ENCODE measurements at regions not wholly inside any gene's neighbourhood (a gene's known extent, or its start where the extent isn't known, plus 50 kb on each side); places are given as distances from the start of the nearest gene placed in this dataset.

DNA sequence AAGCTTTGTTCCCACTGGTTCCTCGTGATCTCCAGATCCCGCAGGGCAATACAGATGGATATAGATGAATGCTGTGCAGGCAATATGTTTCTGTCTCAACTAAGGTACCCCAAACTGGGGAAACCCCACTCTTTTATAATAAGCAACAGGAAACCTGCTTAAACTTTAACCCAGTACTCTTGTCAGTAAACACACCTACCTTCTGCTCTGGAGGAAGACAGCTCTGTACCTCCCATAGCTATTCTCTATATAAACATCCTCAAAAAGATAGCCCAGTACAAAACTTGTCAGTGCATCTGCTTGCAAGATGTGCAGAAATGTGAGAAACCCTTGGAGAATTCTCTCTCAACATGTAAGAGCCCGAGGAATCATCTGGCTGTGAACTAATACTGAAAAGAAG lies 583.6 kb downstream of the OLFM4 start:
- intact Hi-C loops (cut with DNase I), result no loop called here
- DNase-seq, result no peak

DNA sequence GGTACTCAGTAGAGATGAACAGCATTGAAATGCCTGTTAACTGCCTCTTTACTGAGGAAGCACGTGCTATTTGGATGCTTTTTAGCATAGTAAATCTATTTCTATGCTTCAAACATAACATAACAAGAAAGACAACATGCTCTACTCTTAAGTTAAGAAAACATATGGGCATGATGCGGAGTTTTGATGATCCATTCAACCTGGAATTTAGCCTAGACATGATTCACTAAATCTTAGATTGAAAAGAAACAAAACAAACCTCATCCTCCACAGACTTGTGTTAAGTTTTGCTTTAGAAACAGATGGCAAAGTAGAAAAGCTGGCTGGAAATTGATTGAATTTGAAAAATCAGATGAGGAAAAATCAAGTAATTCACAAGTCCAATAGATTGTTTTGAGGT lies 593.8 kb downstream of the OLFM4 start:
- intact Hi-C loops (cut with DNase I), result no loop called here
- no peak for DNase-seq

DNA sequence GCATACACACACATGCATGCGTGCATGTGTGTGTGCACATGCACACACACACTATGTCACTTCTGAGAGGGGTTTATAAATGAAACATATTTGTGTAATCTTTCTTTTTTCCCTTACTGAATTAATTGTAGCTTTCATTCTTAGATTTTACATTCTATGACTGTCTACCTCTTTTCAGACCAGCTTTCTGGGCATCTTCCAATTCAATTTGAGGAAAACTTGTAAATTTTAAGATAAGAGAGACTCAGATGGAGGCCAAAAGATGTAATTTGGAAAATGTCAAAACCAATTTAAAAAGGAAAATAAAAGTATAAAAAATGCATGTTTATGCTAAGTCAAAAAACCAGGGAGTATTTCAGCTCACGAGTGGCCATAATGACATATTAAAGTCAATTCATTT lies 594.5 kb downstream of the OLFM4 start:
- intact Hi-C loops (cut with DNase I), result no loop called here
- no peak for DNase-seq

DNA sequence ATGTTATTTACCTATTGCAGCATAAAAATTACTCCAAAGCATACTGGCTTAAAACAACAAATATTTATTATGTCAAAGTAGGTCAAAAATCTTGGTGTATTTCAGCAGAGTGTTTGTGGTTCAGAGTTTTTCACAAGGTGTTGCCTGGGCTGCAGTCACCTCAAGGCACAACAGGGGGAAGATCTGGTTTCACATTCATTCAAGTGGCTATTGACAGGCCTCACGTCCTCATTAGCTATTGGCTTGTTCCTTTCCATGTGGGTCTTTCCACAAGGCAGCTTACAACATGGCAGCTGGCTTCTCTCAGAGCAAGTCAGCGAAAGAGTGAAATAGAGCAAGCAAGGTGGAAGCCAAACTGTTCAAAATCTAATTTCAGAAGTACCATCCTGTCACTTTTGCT lies 602.9 kb downstream of the OLFM4 start:
- DNase-seq, result no peak
- intact Hi-C loops (cut with DNase I), result no loop called here

DNA sequence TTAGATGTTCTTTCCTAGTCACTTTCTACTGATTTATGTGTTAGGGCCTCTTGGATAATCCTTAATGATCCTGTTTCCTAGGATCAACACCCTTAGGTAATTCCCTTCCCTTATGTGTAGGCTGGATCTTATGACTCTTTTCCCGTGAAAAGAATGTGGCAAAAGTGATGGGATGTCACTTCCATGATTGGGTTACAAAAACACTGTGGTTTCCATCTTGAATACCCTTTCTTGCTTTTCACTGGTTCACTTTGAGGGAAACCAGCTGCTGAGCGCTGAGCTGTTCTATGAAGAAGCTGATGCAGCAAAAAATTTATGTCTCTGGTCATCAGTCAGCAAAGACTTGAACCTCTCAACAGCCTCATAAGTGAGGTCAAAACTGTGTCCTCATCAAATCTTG lies 609.4 kb downstream of the OLFM4 start:
- intact Hi-C loops (cut with DNase I), result no loop called here
- DNase-seq, result no peak

DNA sequence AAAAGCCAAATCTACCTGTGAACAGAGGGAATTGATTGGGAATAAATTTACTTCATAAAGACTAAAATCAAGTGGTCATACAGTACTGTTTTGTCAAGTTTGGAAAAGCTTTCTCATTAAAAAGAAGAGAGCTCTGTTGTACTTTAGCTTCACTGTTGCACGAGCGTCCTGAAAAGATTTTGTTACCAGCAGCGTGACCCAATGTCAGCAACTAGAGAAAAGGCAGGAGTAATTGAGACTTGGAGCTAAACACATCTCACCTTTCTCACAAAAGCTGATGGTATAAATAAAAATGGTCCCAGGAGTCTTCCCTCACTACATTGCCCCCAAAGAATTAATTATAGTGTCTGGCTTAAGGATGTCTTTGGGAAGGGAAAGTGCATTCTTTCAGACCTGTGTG lies 613.7 kb downstream of the OLFM4 start:
- intact Hi-C loops (cut with DNase I), result no loop called here
- DNase-seq, result no peak

DNA sequence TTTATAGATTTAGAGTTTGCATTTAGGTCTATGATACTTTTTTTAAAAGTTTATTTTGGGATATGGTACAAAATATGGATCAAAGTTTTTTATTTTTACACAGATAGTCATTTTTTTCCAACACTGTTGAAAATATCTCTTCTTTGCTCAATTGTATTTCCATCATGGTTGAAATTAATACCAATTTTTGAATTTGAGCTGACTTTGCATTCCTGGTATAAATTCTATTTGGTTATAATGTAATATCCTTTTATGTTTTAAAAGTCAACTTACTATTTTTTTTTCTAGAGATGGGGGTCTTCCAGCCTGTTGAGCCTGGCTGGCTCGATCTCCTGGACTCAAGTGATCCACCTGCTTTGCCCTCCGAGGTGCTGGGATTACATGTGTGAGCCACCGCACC lies 620.1 kb downstream of the OLFM4 start:
- no peak for DNase-seq
- intact Hi-C loops (cut with DNase I), result no loop called here

DNA sequence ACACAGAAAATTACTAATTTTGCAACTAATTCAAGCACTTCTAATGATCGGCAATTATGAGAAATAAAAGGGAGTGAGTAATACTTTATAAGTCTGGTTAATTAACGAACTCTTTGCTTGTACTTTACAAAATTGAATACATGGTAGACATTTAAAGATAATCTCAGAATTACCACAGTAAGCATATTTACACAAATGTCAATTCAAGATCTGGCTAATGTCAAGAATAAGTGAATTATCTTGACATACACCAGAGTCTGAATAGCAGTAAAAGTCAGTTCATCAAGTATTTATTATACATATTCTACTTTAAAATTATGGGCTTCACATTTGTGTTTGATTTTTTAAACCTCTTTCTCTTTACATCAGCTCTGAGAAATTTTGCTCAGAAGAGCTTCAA lies 643.4 kb downstream of the OLFM4 start:
- no peak for DNase-seq
- intact Hi-C loops (cut with DNase I), result no loop called here

DNA sequence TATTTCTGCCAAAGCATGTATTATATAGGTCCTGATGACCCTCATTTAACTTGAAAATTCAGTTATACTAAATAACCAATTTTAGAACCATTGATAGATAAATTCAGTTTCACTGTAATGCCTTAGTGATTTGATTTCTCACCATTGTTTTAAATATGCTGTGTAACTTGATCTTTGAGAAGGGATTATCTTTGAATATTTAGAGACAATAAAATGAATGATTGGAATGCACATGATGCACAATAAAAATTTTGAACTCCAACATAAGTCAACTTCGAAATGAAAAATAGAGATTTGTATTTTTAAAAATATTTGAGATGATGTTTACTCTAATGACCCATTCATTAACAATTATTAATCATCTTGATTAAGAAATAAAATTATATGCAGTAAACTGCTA lies 654.5 kb downstream of the OLFM4 start:
- no peak for DNase-seq
- intact Hi-C loops (cut with DNase I), result no loop called here

DNA sequence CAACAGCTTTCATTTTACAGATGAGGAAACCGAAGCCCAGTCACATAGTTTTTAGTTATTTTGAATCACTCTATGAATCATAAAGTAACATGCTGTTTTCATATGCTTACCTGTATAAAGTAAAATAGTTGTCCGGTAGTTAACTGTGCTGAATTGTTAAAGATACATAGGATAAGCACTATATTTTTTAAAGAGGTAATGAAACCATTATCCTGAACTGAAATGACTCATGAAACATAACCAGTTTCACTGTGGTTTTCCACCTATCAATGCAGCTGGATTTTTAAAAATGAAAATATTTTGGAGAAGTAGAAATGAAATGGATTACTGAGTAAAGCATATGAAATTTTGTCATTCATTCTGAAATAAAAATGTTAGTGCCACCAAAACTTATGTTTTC lies 655.0 kb downstream of the OLFM4 start:
- intact Hi-C loops (cut with DNase I), result no loop called here

DNA sequence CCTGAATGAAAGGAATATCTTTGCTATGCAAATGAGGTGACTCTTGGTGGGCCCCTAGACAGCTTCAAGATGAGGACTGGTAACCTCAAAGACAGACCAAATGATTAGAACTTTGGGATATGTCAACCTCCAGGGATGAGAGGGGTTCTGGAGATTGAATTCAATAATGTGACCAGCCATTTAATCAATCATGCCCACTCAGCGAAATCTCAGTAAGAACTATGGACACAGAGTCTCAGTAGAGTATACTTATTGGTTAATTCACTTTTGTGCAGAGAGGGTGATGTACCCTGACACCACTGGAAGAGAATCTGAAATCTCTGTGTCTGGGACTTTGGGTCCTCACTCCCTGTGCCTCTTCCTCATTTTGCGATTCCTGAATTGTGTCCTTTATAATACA lies 662.8 kb downstream of the OLFM4 start:
- no peak for DNase-seq
- intact Hi-C loops (cut with DNase I), result no loop called here

More for the DNA sequence above, 655.0 kb downstream of the OLFM4 start:
- no peak for DNase-seq

DNA sequence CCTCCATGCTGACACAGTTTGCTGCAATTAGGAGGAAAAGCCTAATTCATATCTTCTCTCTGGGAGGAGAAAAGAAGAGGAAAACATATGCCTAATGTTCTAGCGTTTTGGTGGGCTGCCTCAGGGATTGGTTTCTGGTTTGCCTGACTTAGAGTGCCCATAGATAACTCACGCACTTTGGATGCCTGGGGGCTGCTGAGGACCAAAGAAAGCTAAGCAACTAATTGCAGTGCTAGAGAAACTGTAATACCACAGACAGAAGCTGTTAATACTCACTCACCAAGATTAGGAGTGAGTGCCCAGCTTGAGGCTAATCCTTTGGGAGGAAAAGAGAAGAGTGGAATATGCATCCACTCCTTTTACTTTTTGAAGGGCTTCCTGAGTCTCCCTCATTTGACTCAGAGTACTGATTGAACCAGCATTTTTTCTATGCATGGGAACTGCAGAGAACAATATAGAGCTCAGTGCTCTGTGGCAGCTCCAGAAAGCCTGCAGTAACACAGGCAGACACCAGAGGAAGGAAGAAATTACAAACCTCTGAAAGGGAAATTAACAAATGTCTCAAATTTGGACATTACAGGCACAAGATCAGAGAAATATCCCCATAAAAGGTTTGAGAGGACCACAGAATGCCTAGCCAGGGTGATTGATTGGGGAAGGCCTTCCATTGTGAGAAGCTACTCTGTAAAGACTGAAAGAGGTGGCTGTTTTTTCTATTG lies 666.4 kb downstream of the OLFM4 start:
- no peak for DNase-seq
- intact Hi-C loops (cut with DNase I), result no loop called here

DNA sequence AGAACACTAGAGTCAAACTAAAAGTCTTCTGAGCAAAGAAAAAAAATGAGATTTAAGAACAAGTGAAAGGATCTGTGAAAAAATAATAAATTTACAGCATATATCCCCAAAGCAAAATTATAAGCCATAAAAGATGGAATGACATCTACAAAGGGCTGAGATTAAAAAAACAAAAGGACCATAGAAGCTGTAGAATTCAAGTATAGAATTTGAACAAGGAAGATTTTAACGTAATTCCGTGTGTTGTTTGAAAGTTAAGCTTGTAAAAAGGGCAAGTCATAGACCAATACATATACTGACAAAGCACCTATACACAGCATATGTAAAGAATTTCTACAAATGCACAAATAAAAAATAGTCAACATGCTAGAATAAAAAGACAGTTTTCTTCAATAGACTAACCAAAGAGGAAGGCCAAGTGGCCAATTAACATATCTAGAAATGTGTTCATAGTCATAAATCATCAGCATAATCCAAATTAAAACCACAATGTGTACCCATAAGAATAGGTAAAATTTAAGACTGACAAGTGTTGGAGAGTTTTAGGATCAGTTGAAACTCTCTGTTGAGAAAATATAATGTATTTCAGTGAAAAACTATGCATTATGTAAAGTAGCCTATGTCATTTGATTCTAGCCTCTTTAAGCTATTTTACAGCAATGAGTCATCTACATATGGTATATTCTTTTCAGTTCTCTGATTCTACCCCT lies 674.9 kb downstream of the OLFM4 start:
- no peak for DNase-seq

DNA sequence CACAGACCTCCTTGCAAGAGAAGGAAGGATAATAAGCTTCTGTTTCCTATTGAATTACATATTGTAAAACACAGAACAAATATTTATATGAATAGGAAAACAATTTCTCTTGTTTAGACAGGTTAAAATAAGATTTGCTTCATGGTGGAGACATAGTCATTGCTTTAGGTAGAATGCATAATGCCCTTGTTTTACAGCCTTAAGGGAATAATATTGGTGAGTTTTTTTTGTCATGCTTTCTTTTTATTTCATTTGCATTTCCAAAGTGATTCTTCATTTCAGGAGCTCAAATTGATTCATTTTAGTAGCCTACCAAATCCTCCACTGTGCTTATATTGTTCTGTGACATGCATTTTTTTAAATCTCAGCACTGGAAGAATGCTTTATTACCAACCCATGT lies 690.7 kb downstream of the OLFM4 start:
- intact Hi-C loops (cut with DNase I), result no loop called here

More for the DNA sequence above, 674.9 kb downstream of the OLFM4 start:
- intact Hi-C loops (cut with DNase I), result no loop called here

DNA sequence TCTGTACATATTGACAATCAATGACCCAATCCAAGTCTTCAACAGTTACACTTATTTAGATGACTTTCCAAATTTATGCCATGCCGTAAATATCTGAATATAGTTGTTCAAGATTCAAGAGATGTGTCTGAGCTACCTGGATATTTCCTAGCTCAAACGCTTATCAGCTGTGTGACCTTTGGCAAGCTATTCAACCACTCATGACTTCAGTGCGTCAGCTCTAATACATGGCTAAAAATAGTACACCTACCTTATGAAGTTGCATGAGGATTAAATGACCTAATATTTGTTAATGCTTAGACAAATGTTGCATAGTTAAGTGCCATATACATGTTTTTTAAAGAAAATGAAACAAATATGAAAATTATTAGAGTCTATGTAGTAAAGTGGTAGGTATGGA lies 704.1 kb downstream of the OLFM4 start:
- intact Hi-C loops (cut with DNase I), result no loop called here
- DNase-seq, result no peak

More for the DNA sequence above, 690.7 kb downstream of the OLFM4 start:
- no peak for DNase-seq

DNA sequence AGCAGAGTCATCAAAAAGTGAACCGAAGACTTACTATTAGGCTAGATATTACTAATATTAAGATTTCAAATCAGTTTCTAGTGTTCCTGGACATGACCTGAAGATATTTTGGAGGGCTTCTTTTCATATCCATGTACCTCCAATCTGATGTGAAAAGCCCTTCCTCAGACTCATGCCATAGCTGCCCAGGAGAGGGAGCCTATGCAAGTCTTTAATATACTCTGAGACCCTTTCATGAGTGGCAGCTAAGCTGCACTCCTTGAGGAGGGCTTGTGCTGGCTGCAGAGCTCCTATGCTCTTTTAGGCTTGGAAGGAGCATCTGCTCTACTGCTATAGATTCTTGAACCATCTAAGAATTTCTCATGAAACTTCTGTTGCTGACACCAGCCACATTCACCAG lies 715.3 kb downstream of the OLFM4 start:
- intact Hi-C loops (cut with DNase I), result no loop called here
- no peak for DNase-seq

DNA sequence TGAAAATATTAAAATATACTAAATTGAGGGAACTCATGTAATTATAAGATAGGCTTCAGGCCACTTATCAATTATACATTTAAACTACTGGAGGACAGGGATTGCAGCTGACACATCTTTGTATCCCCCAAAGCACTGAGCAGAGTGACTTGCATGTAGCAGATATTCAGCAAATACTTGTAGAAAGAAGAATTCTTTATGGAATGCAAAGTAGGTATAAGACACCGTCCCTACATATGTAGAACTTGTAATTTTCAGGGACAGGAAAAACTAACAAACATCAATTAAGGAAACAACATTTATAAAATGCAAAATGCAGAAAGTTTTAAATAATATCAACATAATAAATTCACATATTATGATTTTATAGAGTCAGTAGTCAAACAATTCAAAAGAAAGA lies 719.2 kb downstream of the OLFM4 start:
- no peak for DNase-seq
- intact Hi-C loops (cut with DNase I), result no loop called here

DNA sequence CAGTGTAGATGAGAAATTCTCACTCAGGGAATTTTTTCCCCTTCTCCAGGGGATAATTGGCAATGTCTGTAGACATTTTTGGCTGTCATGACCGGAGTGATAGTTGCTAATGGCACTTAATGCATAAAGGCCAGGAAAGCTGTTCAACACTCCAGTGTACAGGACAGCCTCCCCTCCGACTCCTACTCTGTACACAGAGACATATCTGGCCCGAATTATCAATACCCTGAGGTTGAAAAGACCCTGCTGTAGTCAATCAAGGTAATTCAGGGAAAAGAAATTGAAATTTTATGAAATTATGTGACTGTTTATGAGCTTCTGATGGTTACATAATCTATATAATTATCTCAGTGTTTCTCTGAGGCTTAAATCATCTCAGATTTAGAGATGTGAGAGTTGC lies 720.7 kb downstream of the OLFM4 start:
- no peak for DNase-seq
- intact Hi-C loops (cut with DNase I), result no loop called here

DNA sequence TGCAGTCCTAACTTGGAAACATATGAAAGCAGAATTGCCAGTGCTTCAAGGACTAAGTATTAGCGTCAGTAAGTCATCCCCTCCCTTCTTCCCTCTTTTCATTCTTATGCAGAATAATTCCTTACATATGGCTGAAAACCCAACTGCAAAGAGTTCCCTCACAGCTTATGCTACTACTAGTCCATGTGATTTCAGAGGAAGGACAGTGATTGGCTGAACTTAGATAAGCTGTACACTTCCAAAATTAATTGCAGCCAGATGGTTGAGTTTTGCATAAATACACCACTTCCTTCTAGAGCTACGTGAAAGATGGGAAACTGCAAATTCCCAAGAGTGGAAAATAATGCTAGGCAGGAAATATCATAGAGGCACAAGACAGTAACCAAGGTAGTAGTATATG lies 730.4 kb downstream of the OLFM4 start:
- intact Hi-C loops (cut with DNase I), result no loop called here

DNA sequence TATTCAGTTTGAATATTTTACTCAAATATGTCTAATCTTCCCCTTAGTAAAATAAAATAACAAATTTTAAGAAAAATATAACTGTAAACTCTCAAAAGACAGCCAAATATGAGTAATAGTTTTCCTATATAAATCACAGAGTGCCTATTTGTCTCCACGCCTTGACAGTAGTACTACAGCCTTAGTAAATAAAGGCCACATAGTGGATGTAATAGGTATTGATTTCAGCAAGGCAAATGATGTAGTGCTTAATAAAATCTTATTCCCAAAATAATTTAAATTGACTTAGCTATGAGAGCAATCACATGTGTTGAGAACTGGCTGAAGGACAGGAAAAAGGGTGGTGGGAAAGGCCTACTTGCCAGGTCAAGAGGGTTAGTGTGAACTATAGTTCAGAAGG lies 747.2 kb downstream of the OLFM4 start:
- intact Hi-C loops (cut with DNase I), result loop anchor here (10.0 kb wide), 1 partner anchor 521 kb away; no protein-coding TSS in a partner anchor
- no peak for DNase-seq

More for the DNA sequence above, 730.4 kb downstream of the OLFM4 start:
- no peak for DNase-seq

DNA sequence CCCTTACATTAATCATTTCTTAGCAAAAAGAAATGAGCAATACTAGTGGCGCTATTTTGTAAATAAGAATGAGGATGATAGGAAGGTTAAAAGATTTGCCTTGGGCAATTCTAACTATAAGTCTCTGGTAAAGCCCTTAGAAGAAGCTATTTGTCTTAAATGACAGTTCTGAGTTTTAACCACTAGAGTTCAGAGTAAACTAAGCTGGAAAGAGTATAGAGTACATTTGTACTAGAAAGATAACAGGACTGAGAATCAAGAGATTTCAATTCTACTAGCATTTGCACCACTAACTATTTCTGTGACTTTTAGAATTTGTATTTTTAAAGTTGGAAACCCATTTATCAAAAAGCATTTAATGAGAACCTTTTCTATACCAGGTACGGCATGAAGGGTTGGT lies 750.3 kb downstream of the OLFM4 start:
- DNase-seq, result no peak
- intact Hi-C loops (cut with DNase I), result loop anchor here (10.0 kb wide), 1 partner anchor 524 kb away; no protein-coding TSS in a partner anchor

DNA sequence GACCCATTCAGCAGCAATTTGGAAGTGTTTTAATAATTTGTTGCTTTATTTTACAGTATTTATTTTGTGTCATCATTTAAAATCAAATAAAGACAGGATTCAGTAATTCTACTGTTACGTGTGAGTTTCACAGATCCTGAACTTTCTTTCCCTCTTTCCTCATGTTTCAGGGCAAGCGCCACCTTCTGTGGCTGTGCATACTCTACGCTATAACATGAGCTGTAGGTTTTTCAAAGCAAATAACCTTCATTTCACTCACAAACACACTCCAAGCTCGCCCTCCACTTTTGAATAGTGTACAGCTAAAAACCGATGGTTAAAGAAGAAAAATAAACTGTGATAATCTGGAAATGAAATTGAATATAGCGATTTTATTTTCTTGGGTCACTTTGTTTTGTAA lies 753.3 kb downstream of the OLFM4 start:
- no peak for DNase-seq
- intact Hi-C loops (cut with DNase I), result loop anchor here (2.0 kb wide), 1 partner anchor 755 kb away; no protein-coding TSS in a partner anchor
